Neural cell (in vitro differentiated cells): ENCODE measurements at regions not wholly inside any gene's neighbourhood (a gene's known extent, or its start where the extent isn't known, plus 50 kb on each side); places are given as distances from the start of the nearest gene placed in this dataset.

ENCODE experiments used
- H2AFZ ChIP-seq: fragments of 200-600, 300-800 bp; sonication (generic), shearing (Covaris generic); 2 replicates; pipeline ENCODE4 v1.6.0; 2014; ENCODE audit warnings: low read depth, mild to moderate bottlenecking, antibody characterized with exemption, low read length, moderate library complexity
- H3F3A ChIP-seq: fragments of 200-600 bp; shearing (Covaris generic); 2 replicates; pipeline ENCODE4 v1.6.1; 2016; ENCODE audit warnings: mild to moderate bottlenecking, moderate library complexity, mixed read lengths, antibody characterized with exemption, low read length; ENCODE audit not compliant: insufficient read depth, poor library complexity, severe bottlenecking
- H3K27ac ChIP-seq: fragments of 200-600, 300-800 bp; sonication (generic), shearing (Covaris generic); 2 replicates; pipeline ENCODE4 v1.5.1; 2014; ENCODE audit warnings: mild to moderate bottlenecking, low read length, moderate library complexity
- H3K27me3 ChIP-seq: fragments of 300-800, 200-600 bp; sonication (generic), shearing (Covaris generic); 2 replicates; pipeline ENCODE4 v1.6.0; 2014; ENCODE audit warnings: mild to moderate bottlenecking, low read depth, low read length, moderate library complexity; ENCODE audit not compliant: insufficient read depth
- H3K36me3 ChIP-seq: fragments of 300-800, 200-600 bp; sonication (generic), shearing (Covaris generic); 2 replicates; pipeline ENCODE4 v1.5.1; 2014; ENCODE audit warnings: mild to moderate bottlenecking, antibody characterized with exemption, low read length, moderate library complexity; ENCODE audit not compliant: insufficient read depth
- H3K4me2 ChIP-seq: fragments of 300-800, 200-600 bp; sonication (generic), shearing (Covaris generic); 2 replicates; pipeline ENCODE4 v1.6.0; 2014; ENCODE audit warnings: mild to moderate bottlenecking, low read length
- H3K4me3 ChIP-seq: fragments of 300-800, 200-600 bp; sonication (generic), shearing (Covaris generic); 2 replicates; pipeline ENCODE4 v1.5.1; 2014; ENCODE audit warnings: mild to moderate bottlenecking, low read length, moderate library complexity
- H3K79me2 ChIP-seq: fragments of 200-600 bp; shearing (Covaris generic); replicated peaks from 2 replicates; pipeline ENCODE4 v1.6.0; 2014; ENCODE audit warnings: mild to moderate bottlenecking, low read length, moderate library complexity; ENCODE audit not compliant: insufficient read depth
- H3K9ac ChIP-seq: fragments of 300-800, 200-600 bp; sonication (generic), shearing (Covaris generic); 2 replicates; pipeline ENCODE4 v1.6.1; 2016; ENCODE audit warnings: mild to moderate bottlenecking, low read length, mixed read lengths
- H3K9me2 ChIP-seq: fragments of 200-600 bp; shearing (Covaris generic); 2 replicates; pipeline ENCODE4 v1.6.1; 2016; ENCODE audit warnings: mild to moderate bottlenecking, low read length, mixed read lengths; ENCODE audit not compliant: insufficient read depth
- H3K9me3 ChIP-seq: fragments of 200-600, 300-800 bp; sonication (generic), shearing (Covaris generic); 2 replicates; pipeline ENCODE4 v1.6.1; 2016; ENCODE audit warnings: mild to moderate bottlenecking, mixed run types, low read length, moderate library complexity, mixed read lengths
- H4K20me1 ChIP-seq: fragments of 200-600 bp; shearing (Covaris generic); 2 replicates; pipeline ENCODE4 v1.6.1; 2016; ENCODE audit warnings: mild to moderate bottlenecking, mixed run types; ENCODE audit not compliant: insufficient read depth
- CTCF ChIP-seq: fragments of 450-650 bp; IDR thresholded peaks from 2 replicates; pipeline ENCODE4 v1.5.1; 2014; ENCODE audit warnings: antibody characterized with exemption, mild to moderate bottlenecking, moderate library complexity; ENCODE audit not compliant: poor library complexity, severe bottlenecking
- EP300 ChIP-seq: fragments of 450-650 bp; conservative IDR thresholded peaks from 2 replicates; pipeline ENCODE4 v1.6.1; 2014; ENCODE audit warnings: antibody characterized with exemption, mild to moderate bottlenecking, moderate library complexity; ENCODE audit not compliant: poor library complexity, severe bottlenecking
- EZH2 ChIP-seq: fragments of 200-600, 300-800 bp; shearing (Covaris generic), sonication (generic); IDR thresholded peaks from 2 replicates; pipeline ENCODE4 v1.6.1; 2014; ENCODE audit warnings: antibody characterized with exemption, low read length, borderline replicate concordance, mild to moderate bottlenecking; ENCODE audit not compliant: insufficient read depth, poor library complexity, severe bottlenecking
- MXI1 ChIP-seq: fragments of 450-650 bp; conservative IDR thresholded peaks from 2 replicates; pipeline ENCODE4 v1.6.1; 2014; ENCODE audit warnings: antibody characterized with exemption, mild to moderate bottlenecking; ENCODE audit not compliant: poor library complexity, severe bottlenecking
- POLR2AphosphoS5 ChIP-seq: IDR thresholded peaks from 2 replicates; pipeline ENCODE4 v1.6.1; 2012
- RAD21 ChIP-seq: fragments of 450-650 bp; conservative IDR thresholded peaks from 2 replicates; pipeline ENCODE4 v1.6.1; 2014; ENCODE audit warnings: antibody characterized with exemption, mild to moderate bottlenecking, moderate library complexity
- REST ChIP-seq: IDR thresholded peaks from 2 replicates; pipeline ENCODE4 v1.6.1; 2012; ENCODE audit warnings: borderline replicate concordance
- SMC3 ChIP-seq: fragments of 450-650 bp; conservative IDR thresholded peaks from 2 replicates; pipeline ENCODE4 v1.6.1; 2014; ENCODE audit warnings: antibody characterized with exemption, mild to moderate bottlenecking, moderate library complexity; ENCODE audit not compliant: poor library complexity
- TAF1 ChIP-seq: IDR thresholded peaks from 2 replicates; pipeline ENCODE4 v1.6.1; 2012; ENCODE audit warnings: low read depth

DNA sequence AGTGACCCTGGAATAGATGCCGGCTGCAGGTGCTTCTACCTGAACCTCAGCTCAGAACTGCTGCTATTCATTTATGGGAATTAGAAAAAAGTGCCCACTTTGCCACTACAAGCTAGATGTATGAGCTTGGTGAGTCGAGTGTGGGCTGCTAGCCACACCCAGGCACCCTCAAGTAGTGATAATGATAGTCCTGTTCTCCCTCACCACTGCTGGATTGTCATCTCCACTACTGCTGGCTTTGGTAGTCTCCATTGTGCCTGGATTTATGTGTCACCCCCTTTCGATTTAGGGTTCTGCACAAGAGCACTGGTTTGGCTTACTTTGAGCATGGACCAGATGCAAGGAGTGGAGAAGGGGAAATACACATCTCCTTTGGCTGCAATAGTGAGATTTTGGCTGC lies 73.0 kb upstream of the N4BP1 start:
- Histone ChIP-seq H3K9me2 (no peaks in the 10 kb centered on the region), H4K20me1 (no peaks in the 10 kb centered on the region), H3K27ac (no peak overlapping the region), H3K4me2 (no peak overlapping the region), H3K36me3 (no peaks in the 10 kb centered on the region), H3F3A (no peaks in the 10 kb centered on the region), H3K9ac (no peak overlapping the region), H3K4me3 (no peak overlapping the region), H2AFZ (no peak overlapping the region), H3K79me2 (no peaks in the 10 kb centered on the region), H3K9me3 (no peaks in the 10 kb centered on the region), H3K27me3 (no peaks in the 10 kb centered on the region)
- no peak for TF ChIP-seq CTCF
- TF ChIP-seq RAD21, result no peak
- TF ChIP-seq EZH2, result no peak
- TF ChIP-seq SMC3, result no peak
- TF ChIP-seq TAF1, result no peak
- TF ChIP-seq MXI1, result no peak
- TF ChIP-seq POLR2AphosphoS5, result no peak
- no peak for TF ChIP-seq EP300
- TF ChIP-seq REST, result no peak

DNA sequence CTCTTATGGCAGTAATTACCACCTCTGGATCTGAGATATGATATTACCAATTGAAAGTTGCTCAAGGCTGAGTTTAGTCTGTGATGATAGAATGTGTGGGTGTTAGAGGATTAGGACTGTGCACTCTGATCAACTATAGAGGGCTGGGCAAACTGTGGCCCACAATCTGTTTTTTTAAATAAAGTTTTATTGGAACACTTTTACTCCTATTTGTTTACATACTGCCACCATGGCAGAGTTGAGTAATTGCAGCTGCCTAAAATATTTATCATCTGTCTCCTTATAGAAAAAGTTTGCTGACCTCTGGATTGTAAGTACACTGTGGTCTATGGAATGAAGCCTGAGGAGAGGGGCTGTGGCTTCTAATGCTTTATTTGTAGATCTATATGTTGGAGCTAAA lies 71.5 kb upstream of the N4BP1 start:
- H3K4me2 ChIP-seq, result no peak overlapping the region
- H3K27me3 ChIP-seq, result no peaks in the 10 kb centered on the region
- TF ChIP-seq REST (no peak), CTCF (peak; percentile 18)

More for the DNA sequence above, 71.5 kb upstream of the N4BP1 start:
- H3K36me3 ChIP-seq, result no peaks in the 10 kb centered on the region
- H2AFZ ChIP-seq, result no peak overlapping the region
- H4K20me1 ChIP-seq, result no peaks in the 10 kb centered on the region
- H3K79me2 ChIP-seq, result no peaks in the 10 kb centered on the region
- H3K9me3 ChIP-seq, result no peaks in the 10 kb centered on the region
- no peak overlapping the region for H3K27ac ChIP-seq
- H3K9ac ChIP-seq, result no peak overlapping the region
- no peak overlapping the region for H3K4me3 ChIP-seq
- H3F3A ChIP-seq, result no peaks in the 10 kb centered on the region
- no peaks in the 10 kb centered on the region for H3K9me2 ChIP-seq
